K562 (cell line): ENCODE measurements at regions not wholly inside any gene's neighbourhood (a gene's known extent, or its start where the extent isn't known, plus 50 kb on each side); places are given as distances from the start of the nearest gene placed in this dataset.

Experiments used
- CHD2 ChIP-seq: IDR thresholded peaks from 2 replicates; pipeline ENCODE4 v1.6.1; 2011; ENCODE audit warnings: low read depth, low read length
- CSDE1 ChIP-seq, 2 experiments: fragments of 450-650 bp; IDR thresholded peaks; 2 replicates each; pipeline ENCODE4 v1.6.1; 2016; ENCODE audit warnings: mild to moderate bottlenecking in 1 of 2
- CTCF ChIP-seq, 3 experiments: IDR thresholded peaks in 2 of 3; conservative IDR thresholded peaks in 1 of 3; 2 replicates each; pipeline ENCODE4 v1.5.1; 2011 to 2012; ENCODE audit warnings: low read length in 3 of 3, mild to moderate bottlenecking in 3 of 3, control low read depth in 2 of 3, improper control_type of control experiment in 1 of 3, inconsistent platforms in 1 of 3, low read depth in 1 of 3, mixed read lengths in 1 of 3, moderate library complexity in 1 of 3; ENCODE audit not compliant: insufficient read depth in 2 of 3
- GABPA ChIP-seq: fragments of 200-800 bp; sonication (Bioruptor generic); conservative IDR thresholded peaks from 2 replicates; pipeline ENCODE4 v1.6.1; 2016; ENCODE audit warnings: low read depth, missing genetic modification characterization, missing compliant biosample characterization
- HNRNPLL ChIP-seq: fragments of 200-400 bp; formaldehyde crosslinking; IDR thresholded peaks from 2 replicates; pipeline ENCODE4 v1.6.1; 2017; ENCODE audit warnings: low read length, low read depth, mild to moderate bottlenecking; ENCODE audit not compliant: poor library complexity, severe bottlenecking
- RNF2 ChIP-seq: sonication (generic); IDR thresholded peaks from 2 replicates; pipeline ENCODE4 v1.6.1; 2016
- SREBF2 ChIP-seq: sonication (generic); formaldehyde crosslinking; IDR thresholded peaks from 2 replicates; pipeline ENCODE4 v1.4.0; 2020; ENCODE audit warnings: mild to moderate bottlenecking, missing genetic modification reagents
- ZNF696 ChIP-seq: fragments of 250-450 bp; sonication (Bioruptor Pico); conservative IDR thresholded peaks from 2 replicates; pipeline ENCODE4 v1.4.0; 2020; ENCODE audit warnings: mild to moderate bottlenecking, moderate library complexity

GRCh38 chr4:177041356-177041755 is 248.6 kb upstream of the VEGFC start:
- TF ChIP-seq CTCF (IDR thresholded peaks at IDR 0.05 in 2 of 3, conservative IDR thresholded peaks at IDR 0.05 in 1 of 3; ENCODE audit: insufficient read depth in 2 of 3, low read depth in 1 of 3, low read length in 3 of 3) (no peak), CSDE1 (IDR thresholded peaks at IDR 0.05) (no peak), HNRNPLL (no peak), ZNF696 (no peak), CHD2 (no peak), RNF2 (no peak), SREBF2 (no peak), GABPA (tag) (no peak)
